ENCODE measurements at regions not wholly inside any gene's neighbourhood (a gene's known extent, or its start where the extent isn't known, plus 50 kb on each side); places are given as distances from the start of the nearest gene placed in this dataset.

DNA sequence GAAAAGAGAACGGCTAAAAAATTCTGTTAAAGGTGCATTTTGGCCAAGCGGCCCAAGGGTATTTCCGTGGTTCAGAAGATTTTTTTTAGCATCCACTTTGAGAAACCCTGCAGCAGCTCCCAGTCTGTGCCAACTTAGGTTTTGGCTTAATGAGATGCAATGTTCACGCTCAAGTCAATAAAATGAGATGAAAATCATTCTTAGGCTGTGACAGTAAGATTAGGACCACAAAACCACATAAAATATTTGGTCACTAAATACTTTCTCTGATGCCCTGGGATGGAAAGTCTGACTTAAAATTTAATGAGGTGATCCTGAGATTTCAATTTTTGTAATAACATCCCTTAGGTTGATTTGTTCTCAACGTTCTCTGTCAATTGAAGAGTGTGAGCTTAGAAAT, 74.2 kb upstream of the FHL2 start:
- H3K36me3 ChIP-seq (ENCODE audit: control insufficient read depth in 3 of 3, insufficient read depth in 3 of 3, low read length in 3 of 3) = no peaks in the 10 kb centered on the region
- no peaks in the 10 kb centered on the region for H3K9me3 ChIP-seq (ENCODE audit: control insufficient read depth in 3 of 3, low read length in 3 of 3)
- H3K4me1 ChIP-seq (ENCODE audit: control insufficient read depth in 3 of 3, insufficient read depth in 3 of 3, low read length in 3 of 3) = no peaks in the 10 kb centered on the region
- no peak overlapping the region for H3K4me3 ChIP-seq (ENCODE audit: low read length in 3 of 3)
- H3K27me3 ChIP-seq (ENCODE audit: control insufficient read depth in 3 of 3, insufficient read depth in 3 of 3, low read length in 3 of 3) = no peaks in the 10 kb centered on the region
- no peak overlapping the region for H3K9ac ChIP-seq (ENCODE audit: low read depth in 1 of 3, low read length in 3 of 3)
- H3K27ac ChIP-seq (ENCODE audit: low read depth, low read length) = no peak overlapping the region

DNA sequence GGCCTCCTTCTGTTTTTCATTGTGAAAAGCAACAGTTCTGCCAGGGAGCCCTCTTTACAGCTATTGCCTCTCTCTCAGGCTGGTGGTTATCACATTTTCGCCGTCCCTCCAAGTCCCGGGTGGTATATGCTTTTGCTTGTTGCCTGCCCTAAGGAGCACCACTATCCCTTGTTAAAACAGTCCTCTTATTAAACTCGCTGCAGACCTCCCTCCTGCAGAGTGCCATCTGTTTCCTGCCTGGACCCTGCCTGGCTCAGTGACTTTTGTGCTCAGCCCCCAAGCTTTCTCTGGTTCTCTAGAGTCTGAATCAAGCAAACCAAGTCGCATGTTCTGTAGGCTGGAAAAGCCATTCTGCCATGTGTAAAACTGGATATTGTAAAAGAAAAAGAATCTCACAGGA, 72.1 kb upstream of the FHL2 start:
- Histone ChIP-seq H3K9me3 (ENCODE audit: control insufficient read depth in 3 of 3, low read length in 3 of 3) (no peaks in the 10 kb centered on the region), H3K27me3 (ENCODE audit: control insufficient read depth in 3 of 3, insufficient read depth in 3 of 3, low read length in 3 of 3) (no peaks in the 10 kb centered on the region), H3K36me3 (ENCODE audit: control insufficient read depth in 3 of 3, insufficient read depth in 3 of 3, low read length in 3 of 3) (no peaks in the 10 kb centered on the region), H3K27ac (ENCODE audit: low read depth, low read length) (no peak overlapping the region), H3K4me1 (ENCODE audit: control insufficient read depth in 3 of 3, insufficient read depth in 3 of 3, low read length in 3 of 3) (no peaks in the 10 kb centered on the region), H3K4me3 (ENCODE audit: low read length in 3 of 3) (no peak overlapping the region), H3K9ac (ENCODE audit: low read depth in 1 of 3, low read length in 3 of 3) (no peak overlapping the region)

DNA sequence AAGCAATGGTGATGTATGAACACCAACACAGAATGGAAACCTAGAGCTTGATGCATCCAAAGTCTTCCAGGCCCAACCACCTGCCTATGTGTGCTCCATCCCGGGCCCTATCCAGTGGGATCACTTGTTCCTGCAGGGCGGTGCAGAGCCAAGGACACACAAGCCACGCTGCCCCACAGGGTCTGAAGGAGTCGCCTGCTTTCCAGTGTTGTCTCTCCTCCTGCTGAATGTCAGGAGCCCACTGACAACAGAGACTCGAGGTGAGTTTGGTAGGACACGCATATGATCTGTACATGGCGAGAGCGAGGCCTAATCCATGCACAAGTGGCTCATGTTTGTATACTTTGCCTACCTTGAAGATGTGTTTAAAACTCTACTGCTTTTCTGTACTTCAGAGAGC, 70.9 kb upstream of the FHL2 start:
- Histone ChIP-seq H3K4me1 (ENCODE audit: control insufficient read depth in 3 of 3, insufficient read depth in 3 of 3, low read length in 3 of 3) (no peaks in the 10 kb centered on the region), H3K9ac (ENCODE audit: low read depth in 1 of 3, low read length in 3 of 3) (no peak overlapping the region), H3K27me3 (ENCODE audit: control insufficient read depth in 3 of 3, insufficient read depth in 3 of 3, low read length in 3 of 3) (no peaks in the 10 kb centered on the region), H3K9me3 (ENCODE audit: control insufficient read depth in 3 of 3, low read length in 3 of 3) (no peaks in the 10 kb centered on the region), H3K4me3 (ENCODE audit: low read length in 3 of 3) (no peak overlapping the region), H3K27ac (ENCODE audit: low read depth, low read length) (no peak overlapping the region), H3K36me3 (ENCODE audit: control insufficient read depth in 3 of 3, insufficient read depth in 3 of 3, low read length in 3 of 3) (no peaks in the 10 kb centered on the region)

DNA sequence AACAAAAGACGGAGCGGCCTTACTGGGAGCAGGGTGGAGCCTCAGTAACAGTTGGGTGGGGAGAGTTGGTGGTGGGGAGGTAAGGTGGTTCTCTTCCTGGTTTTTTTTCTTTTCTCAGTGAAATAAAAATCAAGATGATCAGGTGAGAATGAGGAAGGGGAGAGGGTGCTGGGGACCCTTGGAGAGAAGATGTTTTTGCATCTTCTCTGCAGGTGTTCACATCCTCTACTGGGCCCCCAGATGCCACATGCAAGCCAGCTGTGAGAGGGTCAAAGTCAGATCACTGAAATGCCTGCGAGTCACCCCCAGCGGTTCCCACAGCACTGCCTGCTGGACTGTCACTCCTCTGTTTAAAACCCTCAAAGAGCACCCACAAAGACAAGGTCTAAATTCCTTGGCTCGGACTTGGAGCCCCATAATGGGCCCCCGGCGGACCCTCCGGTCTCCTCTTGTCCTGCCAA, 69.8 kb upstream of the FHL2 start:
- H3K36me3 ChIP-seq (ENCODE audit: control insufficient read depth in 3 of 3, insufficient read depth in 3 of 3, low read length in 3 of 3) = no peaks in the 10 kb centered on the region
- no peak overlapping the region for H3K9ac ChIP-seq (ENCODE audit: low read depth in 1 of 3, low read length in 3 of 3)
- no peaks in the 10 kb centered on the region for H3K27me3 ChIP-seq (ENCODE audit: control insufficient read depth in 3 of 3, insufficient read depth in 3 of 3, low read length in 3 of 3)
- no peaks in the 10 kb centered on the region for H3K4me1 ChIP-seq (ENCODE audit: control insufficient read depth in 3 of 3, insufficient read depth in 3 of 3, low read length in 3 of 3)
- no peaks in the 10 kb centered on the region for H3K9me3 ChIP-seq (ENCODE audit: control insufficient read depth in 3 of 3, low read length in 3 of 3)
- H3K27ac ChIP-seq (ENCODE audit: low read depth, low read length) = no peak overlapping the region
- H3K4me3 ChIP-seq (ENCODE audit: low read length in 3 of 3) = no peak overlapping the region

DNA sequence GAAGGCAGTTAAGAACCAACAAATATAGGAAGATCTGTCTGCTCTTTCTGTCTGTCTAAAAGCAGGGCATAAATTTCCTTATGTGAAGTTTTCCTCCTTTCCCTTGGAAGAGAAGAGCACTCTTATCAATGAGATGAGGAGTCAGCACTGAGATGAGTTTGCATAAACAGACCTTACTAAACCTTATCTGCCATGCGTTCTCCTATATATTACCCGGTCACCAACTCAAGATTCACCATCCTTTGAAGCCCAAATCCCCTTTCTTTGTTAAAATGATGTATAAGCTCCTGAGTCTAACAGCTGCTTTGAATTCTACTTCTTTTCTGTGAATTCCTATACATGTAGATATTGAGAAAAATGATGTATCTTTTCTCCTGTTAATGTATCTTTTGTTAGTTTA, 65.5 kb upstream of the FHL2 start:
- H3K36me3 ChIP-seq (ENCODE audit: control insufficient read depth in 3 of 3, insufficient read depth in 3 of 3, low read length in 3 of 3) = no peaks in the 10 kb centered on the region
- no peak overlapping the region for H3K9ac ChIP-seq (ENCODE audit: low read depth in 1 of 3, low read length in 3 of 3)
- H3K4me3 ChIP-seq (ENCODE audit: low read length in 3 of 3) = no peak overlapping the region
- H3K27me3 ChIP-seq (ENCODE audit: control insufficient read depth in 3 of 3, insufficient read depth in 3 of 3, low read length in 3 of 3) = no peaks in the 10 kb centered on the region
- H3K27ac ChIP-seq (ENCODE audit: low read depth, low read length) = no peak overlapping the region
- peaks cover 0 to 2% (median 0%) of the 10 kb centered on the region in 3 donors for H3K4me1 ChIP-seq (ENCODE audit: control insufficient read depth in 3 of 3, insufficient read depth in 3 of 3, low read length in 3 of 3)
- no peaks in the 10 kb centered on the region for H3K9me3 ChIP-seq (ENCODE audit: control insufficient read depth in 3 of 3, low read length in 3 of 3)

DNA sequence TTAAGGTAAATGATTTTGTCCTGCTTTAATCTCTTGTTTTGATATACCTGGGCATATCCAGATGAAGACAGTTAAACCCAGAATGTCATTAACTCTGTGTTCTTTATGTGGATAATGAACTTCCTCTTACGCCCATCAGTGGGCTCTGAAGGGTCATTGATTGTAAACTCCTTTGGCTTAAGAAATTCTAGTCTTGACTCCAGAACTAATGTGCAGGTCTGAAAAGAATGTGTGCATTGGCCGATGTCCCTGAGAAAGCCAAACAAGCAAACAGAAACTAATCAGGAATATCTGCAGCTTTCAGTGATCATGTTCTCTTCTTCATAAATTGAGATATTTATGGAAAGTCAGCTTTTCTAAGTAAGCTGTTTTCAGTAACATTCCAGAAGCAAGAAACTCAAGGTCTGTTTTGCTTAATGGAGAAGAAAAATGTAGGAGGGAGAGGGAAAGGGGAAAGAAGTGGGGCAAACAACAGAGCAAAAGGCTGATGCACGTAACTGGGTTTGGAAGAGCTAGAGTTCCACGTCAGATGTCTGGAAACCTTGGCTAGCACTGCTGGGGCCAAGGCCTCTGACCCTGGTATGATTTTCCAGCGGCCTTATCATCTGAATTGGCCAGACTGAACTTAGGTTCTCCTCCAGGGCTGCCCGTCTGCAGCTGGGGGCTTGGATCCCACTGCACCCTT, 61.3 kb upstream of the FHL2 start:
- H3K36me3 ChIP-seq (ENCODE audit: control insufficient read depth in 3 of 3, insufficient read depth in 3 of 3, low read length in 3 of 3) = no peaks in the 10 kb centered on the region
- no peaks in the 10 kb centered on the region for H3K27me3 ChIP-seq (ENCODE audit: control insufficient read depth in 3 of 3, insufficient read depth in 3 of 3, low read length in 3 of 3)
- H3K4me1 ChIP-seq (ENCODE audit: control insufficient read depth in 3 of 3, insufficient read depth in 3 of 3, low read length in 3 of 3) = peaks cover 4 to 9% (median 8%) of the 10 kb centered on the region in 3 donors
- no peaks in the 10 kb centered on the region for H3K9me3 ChIP-seq (ENCODE audit: control insufficient read depth in 3 of 3, low read length in 3 of 3)
- no peak overlapping the region for H3K4me3 ChIP-seq (ENCODE audit: low read length in 3 of 3)
- H3K27ac ChIP-seq (ENCODE audit: low read depth, low read length) = peak overlapping the region; percentile 36
- no peak overlapping the region for H3K9ac ChIP-seq (ENCODE audit: low read depth in 1 of 3, low read length in 3 of 3)

DNA sequence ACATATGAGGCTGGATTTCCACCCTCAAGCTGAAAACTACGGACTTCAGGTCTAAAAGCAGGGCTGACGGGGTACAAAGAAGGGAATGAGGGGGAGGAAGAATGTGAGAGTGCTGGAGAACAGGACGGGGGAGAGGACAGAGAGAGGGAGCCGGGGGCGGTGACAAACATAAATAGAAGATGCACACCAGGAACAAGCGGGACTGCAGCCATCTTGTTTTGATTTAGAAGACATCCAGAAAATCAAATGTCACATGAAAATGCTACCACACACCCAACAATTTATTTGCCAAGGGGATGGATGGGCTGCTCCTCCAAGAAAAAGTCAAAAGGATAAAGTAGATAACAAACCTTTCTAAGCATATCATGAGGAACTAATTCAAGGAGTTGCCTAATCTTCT, 59.2 kb upstream of the FHL2 start:
- H3K27ac ChIP-seq (ENCODE audit: low read depth, low read length) = no peak overlapping the region
- H3K4me1 ChIP-seq (ENCODE audit: control insufficient read depth in 3 of 3, insufficient read depth in 3 of 3, low read length in 3 of 3) = peaks cover 8 to 13% (median 12%) of the 10 kb centered on the region in 3 donors
- H3K9ac ChIP-seq (ENCODE audit: low read depth in 1 of 3, low read length in 3 of 3) = no peak overlapping the region
- no peak overlapping the region for H3K4me3 ChIP-seq (ENCODE audit: low read length in 3 of 3)
- no peaks in the 10 kb centered on the region for H3K36me3 ChIP-seq (ENCODE audit: control insufficient read depth in 3 of 3, insufficient read depth in 3 of 3, low read length in 3 of 3)
- no peaks in the 10 kb centered on the region for H3K27me3 ChIP-seq (ENCODE audit: control insufficient read depth in 3 of 3, insufficient read depth in 3 of 3, low read length in 3 of 3)
- H3K9me3 ChIP-seq (ENCODE audit: control insufficient read depth in 3 of 3, low read length in 3 of 3) = no peaks in the 10 kb centered on the region

DNA sequence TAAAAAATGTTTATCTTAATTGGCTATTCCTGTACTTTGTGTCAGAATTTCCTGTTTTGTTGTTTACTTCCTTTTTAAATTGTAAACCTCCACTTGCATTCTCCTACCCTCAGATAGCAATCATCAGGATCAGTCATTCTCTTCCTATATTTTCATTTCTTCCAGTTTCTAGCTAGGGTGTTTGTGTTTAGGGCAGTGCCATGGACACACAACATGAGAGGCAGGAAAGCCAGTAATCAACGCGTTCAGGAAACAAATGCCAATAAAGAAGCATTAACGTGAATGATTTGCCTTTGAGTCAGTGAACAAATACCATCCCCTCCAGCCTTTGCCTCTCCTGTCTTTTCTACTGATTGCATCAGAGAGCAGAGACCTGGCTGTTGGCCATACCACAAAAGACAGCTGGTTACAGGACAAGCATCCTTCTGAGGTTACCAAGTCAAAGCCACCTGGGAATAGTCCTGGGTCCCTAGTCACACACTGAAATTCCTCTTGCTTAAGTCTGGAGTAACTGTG, 56.7 kb upstream of the FHL2 start:
- Histone ChIP-seq H3K27ac (ENCODE audit: low read depth, low read length) (peak overlapping the region; percentile 68), H3K36me3 (ENCODE audit: control insufficient read depth in 3 of 3, insufficient read depth in 3 of 3, low read length in 3 of 3) (no peaks in the 10 kb centered on the region), H3K27me3 (ENCODE audit: control insufficient read depth in 3 of 3, insufficient read depth in 3 of 3, low read length in 3 of 3) (no peaks in the 10 kb centered on the region), H3K4me3 (ENCODE audit: low read length in 3 of 3) (peak overlapping the region in 1 of 3 donors; percentile 32), H3K9ac (ENCODE audit: low read depth in 1 of 3, low read length in 3 of 3) (no peak overlapping the region), H3K4me1 (ENCODE audit: control insufficient read depth in 3 of 3, insufficient read depth in 3 of 3, low read length in 3 of 3) (peaks cover 10 to 16% (median 15%) of the 10 kb centered on the region in 3 donors), H3K9me3 (ENCODE audit: control insufficient read depth in 3 of 3, low read length in 3 of 3) (no peaks in the 10 kb centered on the region)

DNA sequence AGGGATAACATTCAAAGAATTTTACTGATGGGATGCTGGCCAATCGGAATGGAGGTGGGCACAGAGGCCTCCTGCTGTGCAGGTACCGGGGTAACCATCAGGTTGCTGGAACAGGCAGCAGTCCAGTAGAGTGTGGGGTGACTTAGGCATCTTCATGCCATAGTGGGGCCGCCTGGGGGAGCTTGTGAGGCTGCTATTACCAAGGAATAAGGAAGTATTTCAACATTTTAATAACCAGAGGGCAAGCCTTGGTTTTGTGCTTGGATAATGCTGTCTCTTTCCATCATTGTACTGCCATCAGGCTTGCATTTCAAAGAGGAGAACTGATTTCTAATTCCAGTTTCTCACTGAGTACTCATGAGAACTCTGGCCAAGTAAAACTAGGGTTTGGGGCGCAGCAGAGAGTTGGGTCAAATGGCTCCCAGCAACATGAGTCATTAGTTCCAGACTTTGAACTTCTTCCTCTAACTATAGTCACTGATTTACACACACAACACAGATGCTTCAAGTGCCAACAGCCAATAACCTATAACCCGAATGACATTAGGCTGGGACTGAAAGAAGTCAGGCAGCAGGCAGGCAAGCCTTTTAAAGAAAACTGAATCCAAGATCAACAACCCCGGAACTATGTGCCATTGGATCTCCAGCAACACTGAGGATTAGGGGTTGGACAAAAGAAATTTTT, 56.1 kb upstream of the FHL2 start:
- peak overlapping the region; percentile 68 for H3K27ac ChIP-seq (ENCODE audit: low read depth, low read length)
- H3K9me3 ChIP-seq (ENCODE audit: control insufficient read depth in 3 of 3, low read length in 3 of 3) = no peaks in the 10 kb centered on the region
- H3K9ac ChIP-seq (ENCODE audit: low read depth in 1 of 3, low read length in 3 of 3) = no peak overlapping the region
- H3K4me1 ChIP-seq (ENCODE audit: control insufficient read depth in 3 of 3, insufficient read depth in 3 of 3, low read length in 3 of 3) = peaks cover 15 to 21% (median 17%) of the 10 kb centered on the region in 3 donors
- no peaks in the 10 kb centered on the region for H3K36me3 ChIP-seq (ENCODE audit: control insufficient read depth in 3 of 3, insufficient read depth in 3 of 3, low read length in 3 of 3)
- H3K4me3 ChIP-seq (ENCODE audit: low read length in 3 of 3) = no peak overlapping the region
- H3K27me3 ChIP-seq (ENCODE audit: control insufficient read depth in 3 of 3, insufficient read depth in 3 of 3, low read length in 3 of 3) = no peaks in the 10 kb centered on the region

DNA sequence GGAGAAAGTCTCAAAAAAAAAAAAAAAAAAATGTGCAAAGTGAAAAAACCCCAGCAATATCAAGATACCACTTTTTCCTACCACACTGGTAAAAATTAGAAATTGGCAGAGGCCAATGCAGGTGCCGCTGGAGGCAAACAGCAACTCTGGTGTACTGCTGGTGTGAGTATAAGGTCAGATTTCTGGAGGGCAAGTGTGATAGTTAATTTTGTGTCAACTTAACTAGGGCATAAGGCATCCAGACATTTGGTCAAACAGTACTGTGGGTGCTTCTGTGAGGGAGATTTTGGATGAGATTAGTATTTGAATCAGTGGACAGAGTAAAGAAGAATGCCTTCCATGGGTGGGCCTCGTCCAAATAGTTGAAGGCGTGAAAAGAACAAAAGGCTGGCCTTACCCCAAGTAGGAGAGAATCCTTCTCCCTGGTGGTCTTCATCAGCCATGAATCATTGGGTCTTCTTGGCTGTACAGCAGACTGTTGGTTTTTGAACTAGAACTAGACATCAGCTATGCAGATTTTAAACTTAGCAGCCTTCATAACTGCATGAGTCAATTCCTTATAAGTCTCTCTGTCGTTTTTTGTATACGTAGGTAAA, 52.8 kb upstream of the FHL2 start:
- Histone ChIP-seq H3K27me3 (ENCODE audit: control insufficient read depth in 3 of 3, insufficient read depth in 3 of 3, low read length in 3 of 3) (no peaks in the 10 kb centered on the region), H3K4me1 (ENCODE audit: control insufficient read depth in 3 of 3, insufficient read depth in 3 of 3, low read length in 3 of 3) (peaks cover 16 to 34% (median 24%) of the 10 kb centered on the region in 3 donors), H3K4me3 (ENCODE audit: low read length in 3 of 3) (no peak overlapping the region), H3K27ac (ENCODE audit: low read depth, low read length) (no peak overlapping the region), H3K36me3 (ENCODE audit: control insufficient read depth in 3 of 3, insufficient read depth in 3 of 3, low read length in 3 of 3) (no peaks in the 10 kb centered on the region), H3K9ac (ENCODE audit: low read depth in 1 of 3, low read length in 3 of 3) (no peak overlapping the region), H3K9me3 (ENCODE audit: control insufficient read depth in 3 of 3, low read length in 3 of 3) (no peaks in the 10 kb centered on the region)
